22Rv1 (cell line): ENCODE measurements at regions not wholly inside any gene's neighbourhood (a gene's known extent, or its start where the extent isn't known, plus 50 kb on each side); places are given as distances from the start of the nearest gene placed in this dataset.

Experiments used
- CTCF ChIP-seq: fragments of 450-650 bp; IDR thresholded peaks from 2 replicates; pipeline ENCODE4 v1.5.1; 2017; ENCODE audit warnings: mild to moderate bottlenecking
- ZFX ChIP-seq: fragments of 450-650 bp; IDR thresholded peaks from 2 replicates; pipeline ENCODE4 v1.6.1; 2017; ENCODE audit warnings: antibody characterized with exemption, borderline replicate concordance

- TF ChIP-seq CTCF (no peak), ZFX (no peak)
Measured at GRCh38 chr1:65724151-65724550, 68.5 kb upstream of the PDE4B start.
